ENCODE measurements at regions not wholly inside any gene's neighbourhood (a gene's known extent, or its start where the extent isn't known, plus 50 kb on each side); places are given as distances from the start of the nearest gene placed in this dataset.
"Not testable (repeated sequence)": the region's sequence is repeated elsewhere in the genome, so short reads cannot be mapped to it uniquely, and the experiment has no call there.

DNA sequence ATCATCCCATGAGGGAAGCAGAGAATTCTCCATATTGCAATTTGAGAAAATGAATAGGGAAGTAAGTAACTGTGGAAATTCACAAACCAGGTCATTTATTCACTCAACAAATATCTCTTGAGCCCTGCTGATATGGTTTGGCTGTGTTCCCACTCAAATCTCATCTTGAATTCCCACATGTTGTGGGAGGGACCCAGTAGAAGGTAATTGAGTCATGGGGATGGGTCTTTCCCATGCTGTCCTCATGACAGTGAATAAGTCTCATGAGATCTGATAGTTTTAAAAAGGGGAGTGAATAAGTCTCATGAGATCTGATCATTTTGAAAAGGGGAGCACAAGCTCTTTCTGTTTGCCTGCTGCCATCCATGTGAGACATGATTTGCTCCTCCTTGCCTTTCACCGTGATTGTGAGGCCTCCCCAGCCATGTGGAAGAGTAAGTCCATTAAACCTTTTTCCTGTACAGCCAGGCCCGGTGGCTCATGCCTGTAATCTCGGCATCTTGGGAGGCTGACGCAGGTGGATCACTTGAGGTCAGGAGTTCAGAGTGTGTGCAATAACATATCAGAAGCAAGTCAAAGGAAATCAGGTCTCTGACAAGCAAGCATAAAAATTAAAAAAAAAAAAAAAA lies 193.2 kb downstream of the NDUFA10 start:
- DNase-seq, result no peak

DNA sequence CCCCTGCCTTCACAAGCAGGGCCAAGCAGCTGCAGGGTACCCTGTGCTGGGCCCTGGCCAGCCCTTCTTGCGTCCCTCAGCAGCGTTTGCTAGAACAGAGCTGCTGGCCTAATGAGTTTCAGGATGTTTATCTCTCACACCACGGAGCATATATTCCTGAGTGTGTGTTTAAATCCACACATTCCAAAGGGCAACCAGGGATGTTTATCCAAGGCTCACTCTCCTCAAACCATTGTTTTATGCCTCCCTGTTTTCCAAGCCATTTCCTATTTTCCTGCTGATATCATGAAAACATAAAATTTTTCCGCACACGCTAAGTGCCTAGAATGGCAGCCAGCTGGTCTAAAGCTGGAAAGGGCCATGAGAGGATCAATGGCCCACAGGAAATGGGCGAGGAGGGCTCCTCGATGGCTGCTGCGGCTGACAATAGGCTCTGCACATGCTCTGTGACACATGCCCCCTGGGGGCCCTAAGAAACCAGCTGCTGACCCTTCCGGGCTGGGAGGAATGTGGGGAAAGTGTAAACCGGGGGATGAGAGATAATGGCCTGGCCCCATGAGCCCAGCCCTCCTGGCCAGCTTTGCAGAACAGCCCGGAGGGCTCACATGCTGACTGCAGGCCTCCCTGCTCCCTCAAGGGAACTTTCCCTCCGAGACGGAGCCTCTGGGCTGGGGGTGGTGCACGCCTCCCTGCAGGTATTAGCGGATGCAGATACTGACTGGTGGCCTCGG lies 194.0 kb downstream of the NDUFA10 start:
- no peak for DNase-seq

- no peak for DNase-seq
Observed at GRCh38 chr2:239830121-239831000, 194.8 kb downstream of the NDUFA10 start.

DNA sequence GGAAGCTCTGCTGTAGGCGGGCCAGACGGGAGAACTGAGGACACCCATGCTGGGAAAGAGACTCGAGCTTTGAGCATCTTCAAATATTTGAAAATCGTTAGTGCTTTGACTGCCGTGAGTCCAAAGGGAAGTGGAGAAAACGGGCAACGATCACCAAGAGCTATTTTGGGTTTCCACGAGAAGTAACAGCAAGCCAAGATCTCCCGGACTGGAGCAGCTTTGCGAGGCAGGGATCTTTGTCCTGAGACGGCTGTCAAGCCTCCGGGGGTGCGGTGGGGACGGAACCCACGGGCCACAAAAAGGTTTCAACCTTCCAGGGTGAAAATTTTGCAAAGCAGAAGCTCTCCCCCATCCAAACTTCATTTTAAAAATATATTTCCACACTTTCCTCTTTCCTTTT lies 195.8 kb downstream of the NDUFA10 start:
- DNase-seq, result no peak

DNA sequence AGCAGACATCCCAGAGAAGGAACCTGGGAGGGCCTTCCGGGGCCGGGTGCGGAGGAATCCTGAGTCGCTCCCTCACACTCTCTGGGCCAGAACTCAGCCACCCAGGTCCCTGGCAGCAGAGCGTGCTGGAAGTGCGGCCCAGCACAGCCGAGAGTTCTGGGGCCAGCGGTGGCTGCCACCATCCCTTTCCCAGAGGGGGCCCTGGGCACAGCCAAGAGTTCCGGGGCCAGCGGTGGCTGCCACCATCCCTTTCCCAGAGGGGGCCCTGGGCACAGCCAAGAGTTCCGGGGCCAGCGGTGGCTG lies 196.2 kb downstream of the NDUFA10 start:
- not testable (repeated sequence) for DNase-seq

GRCh38 chr2:239828192-239828972 lies 196.8 kb downstream of the NDUFA10 start:
- DNase-seq, result no peak

GRCh38 chr2:239827523-239827890 lies 197.6 kb downstream of the NDUFA10 start:
- DNase-seq, result no peak

DNA sequence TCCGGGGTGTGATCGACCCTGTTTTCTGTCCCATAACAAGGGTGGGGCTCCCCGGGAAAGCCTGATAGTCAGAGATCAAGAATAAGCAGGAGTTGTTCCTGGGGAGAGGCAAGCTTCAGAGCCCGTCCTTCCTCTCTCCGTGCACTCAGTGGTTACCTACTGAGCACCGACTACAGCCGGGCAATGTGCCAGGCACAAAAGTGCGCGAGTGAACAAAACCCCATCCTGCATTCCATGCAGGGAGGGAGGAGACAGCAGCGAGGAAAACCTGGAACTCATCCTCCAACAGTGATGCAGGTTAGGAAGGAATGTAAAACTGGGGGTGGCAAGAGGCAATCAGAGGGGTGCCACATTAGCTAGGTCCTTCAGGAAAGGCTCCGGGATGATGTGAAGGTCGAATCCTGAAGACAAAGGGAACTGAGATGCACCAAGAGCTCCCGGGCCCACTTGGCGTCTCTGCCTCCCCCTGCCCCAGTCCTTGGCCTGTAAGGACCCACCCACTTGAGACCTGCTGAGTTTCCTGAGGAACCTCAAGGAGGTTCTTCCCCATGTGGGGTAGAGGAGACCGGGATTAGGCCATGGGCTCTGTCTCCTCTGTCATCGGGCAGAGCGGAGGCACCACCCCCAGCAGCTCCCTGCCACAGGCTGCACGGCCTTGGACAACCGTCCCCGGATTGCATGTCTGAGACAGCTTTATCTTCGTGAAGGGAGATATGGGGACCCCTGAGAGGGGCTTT lies 198.2 kb downstream of the NDUFA10 start:
- no peak for DNase-seq

DNA sequence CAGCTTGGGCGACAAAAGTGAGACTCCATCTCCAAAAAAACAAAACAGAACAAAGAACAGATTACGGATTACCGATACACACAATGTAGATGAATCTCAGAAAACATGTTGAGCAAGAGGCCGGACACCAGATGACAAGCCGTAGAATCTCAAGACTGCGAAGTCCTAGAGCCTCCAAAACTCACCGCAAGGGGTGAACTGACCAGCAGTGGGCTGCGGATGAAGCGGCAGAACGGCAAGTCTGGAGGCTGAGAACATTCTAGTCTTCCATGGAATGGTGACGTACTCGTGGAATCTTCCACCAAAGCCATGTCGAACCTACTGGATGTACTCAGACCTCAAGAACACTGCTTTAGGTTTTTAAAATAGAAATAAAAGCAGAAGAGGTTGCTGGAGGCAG lies 198.8 kb downstream of the NDUFA10 start:
- DNase-seq, result no peak

DNA sequence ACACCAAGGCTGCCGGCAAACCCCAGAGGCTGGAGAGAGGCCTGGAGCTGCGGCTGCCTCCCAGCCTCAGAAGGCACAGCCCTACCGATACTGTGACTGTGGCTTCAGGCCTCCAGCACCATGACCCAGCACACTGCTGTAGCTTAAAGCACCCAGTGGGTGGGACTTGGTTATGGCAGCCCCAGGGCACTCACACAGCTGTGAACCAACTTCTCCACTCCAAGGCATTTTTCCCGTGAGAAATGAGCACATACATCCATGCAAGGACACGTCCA lies 199.5 kb downstream of the NDUFA10 start:
- DNase-seq, result no peak

GRCh38 chr2:239824866-239825704 lies 200.1 kb downstream of the NDUFA10 start:
- DNase-seq, result no peak

- peak in 1 of 2 experiments; percentile 35 for DNase-seq
Observed at GRCh38 chr2:239824046-239824694, 201.0 kb downstream of the NDUFA10 start.

DNA sequence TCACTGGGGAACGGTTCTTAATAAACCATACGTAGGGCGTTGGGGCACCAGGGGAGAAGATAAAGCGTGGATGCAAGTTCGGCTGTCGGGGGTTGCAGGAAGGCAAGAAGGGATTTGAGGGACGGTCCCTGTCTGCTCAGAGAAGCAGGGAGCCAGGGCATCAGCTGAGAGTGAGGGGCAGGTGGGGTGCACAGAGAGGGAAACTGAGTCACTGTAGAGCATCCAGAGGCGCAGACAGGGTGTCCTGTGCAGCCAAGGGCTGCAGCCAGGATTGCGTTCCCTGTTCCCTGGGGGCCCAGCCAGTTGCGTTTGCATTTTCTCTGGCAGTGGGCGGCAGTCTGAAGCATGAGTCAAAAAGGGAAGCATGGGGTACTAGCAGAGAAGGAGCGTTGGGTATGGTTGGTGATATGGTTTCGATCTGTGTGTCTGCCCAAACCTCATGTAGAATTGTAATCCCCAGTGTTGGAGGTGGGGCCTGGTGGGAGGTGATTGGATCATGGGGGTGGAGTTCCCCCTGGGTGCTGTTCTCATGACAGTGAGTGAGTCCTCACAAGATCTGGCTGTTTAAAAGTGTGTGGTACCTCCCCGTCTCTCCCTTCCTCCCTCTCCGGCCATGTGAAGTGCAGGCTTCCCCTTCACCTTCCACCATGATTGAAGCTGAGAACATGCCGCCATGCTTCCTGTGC lies 202.9 kb downstream of the NDUFA10 start:
- no peak for DNase-seq

GRCh38 chr2:239821694-239822075 lies 203.5 kb downstream of the NDUFA10 start:
- no peak for DNase-seq

GRCh38 chr2:239820836-239821693 lies 204.1 kb downstream of the NDUFA10 start:
- no peak for DNase-seq

- no peak for DNase-seq
Observed at GRCh38 chr2:239819974-239820555, 205.1 kb downstream of the NDUFA10 start.

DNA sequence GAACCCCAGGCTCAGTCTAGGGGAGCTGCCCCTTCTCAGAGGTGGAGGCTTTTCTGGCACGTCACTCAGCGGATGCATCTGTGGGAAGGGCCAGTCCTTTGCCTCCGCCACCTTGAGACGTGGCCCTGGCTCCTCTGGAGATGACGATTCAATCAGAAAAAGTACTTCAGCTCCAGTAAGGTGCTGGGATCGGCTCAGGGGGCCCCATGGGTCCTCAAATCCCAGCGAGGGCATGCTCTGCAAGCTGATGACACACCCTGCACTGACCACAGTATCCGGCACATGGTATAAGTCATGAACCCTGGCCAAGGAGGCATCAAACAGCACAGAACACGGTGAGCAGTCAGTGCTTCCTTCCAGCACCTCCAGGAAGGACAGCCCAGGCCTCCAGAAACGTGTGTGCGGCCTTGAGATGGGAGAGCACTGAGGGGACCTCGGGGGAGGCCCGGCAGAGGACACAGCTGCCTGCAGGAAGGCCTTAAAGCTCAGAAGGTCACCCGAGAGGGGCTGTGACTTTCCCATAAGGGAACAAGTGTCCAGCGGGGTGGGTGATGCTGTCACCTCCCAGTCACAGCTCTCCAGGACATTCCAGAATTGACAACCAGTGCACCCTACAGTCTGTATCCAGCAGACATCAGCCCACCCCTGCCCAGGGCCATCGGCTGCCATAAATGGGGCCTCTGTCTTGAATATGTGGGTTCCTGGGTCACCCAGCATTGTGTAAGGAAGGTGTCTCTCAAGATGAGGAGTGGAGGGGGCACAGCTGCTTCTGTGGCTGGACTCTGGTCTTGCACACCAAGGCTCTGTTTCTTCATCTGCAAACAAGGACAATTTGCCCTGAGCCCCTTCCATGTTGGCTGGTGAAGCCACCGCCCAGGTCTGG lies 205.8 kb downstream of the NDUFA10 start:
- DNase-seq, result no peak

DNA sequence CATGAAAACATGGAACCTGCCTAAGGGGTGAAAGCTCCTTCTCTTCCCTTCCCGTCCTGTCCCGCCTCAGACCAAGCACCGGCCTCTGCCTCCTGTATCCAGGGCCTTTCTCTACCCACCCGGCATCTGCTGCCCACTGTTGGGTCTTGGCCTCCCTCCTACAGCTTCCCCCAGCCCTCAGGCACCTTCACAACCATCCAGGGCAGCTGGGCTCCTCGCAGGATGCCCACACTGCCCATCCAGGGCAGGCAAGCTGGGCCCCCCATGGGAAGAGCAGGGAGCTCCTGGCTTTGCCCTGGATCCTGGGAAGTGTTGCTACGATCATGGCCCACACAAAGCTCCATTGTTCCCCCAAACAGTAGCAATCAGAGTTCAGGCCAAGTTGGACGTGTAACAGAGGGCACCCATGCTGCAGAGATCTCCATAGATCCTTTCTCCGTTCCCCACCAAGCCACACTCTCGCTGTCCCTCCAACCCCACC lies 206.6 kb downstream of the NDUFA10 start:
- DNase-seq, result no peak
